Type B pancreatic cell (in vitro differentiated cells): ENCODE measurements at regions not wholly inside any gene's neighbourhood (a gene's known extent, or its start where the extent isn't known, plus 50 kb on each side); places are given as distances from the start of the nearest gene placed in this dataset.

ENCODE experiments used
- DNase-seq: peaks from one replicate; pipeline ENCODE4 v3.0.0; 2021; ENCODE audit warnings: mixed read lengths; ENCODE audit not compliant: unreplicated experiment; ENCODE audit errors: extremely low spot score
- H3K27ac Mint-ChIP-seq: 2 replicates; pipeline ENCODE4 v1.8.0; 2021; ENCODE audit warnings: mild to moderate bottlenecking, mixed read lengths
- H3K27me3 Mint-ChIP-seq: 2 replicates; pipeline ENCODE4 v1.8.0; 2021; ENCODE audit warnings: mixed read lengths
- H3K36me3 Mint-ChIP-seq: 2 replicates; pipeline ENCODE4 v1.8.0; 2021; ENCODE audit warnings: mixed read lengths
- H3K4me1 Mint-ChIP-seq: one replicate; pipeline ENCODE4 v1.8.0; 2021; ENCODE audit warnings: mixed read lengths; ENCODE audit not compliant: unreplicated experiment
- H3K4me3 Mint-ChIP-seq: 2 replicates; pipeline ENCODE4 v1.8.0; 2021; ENCODE audit warnings: mild to moderate bottlenecking, mixed read lengths
- H3K9me3 Mint-ChIP-seq: 2 replicates; pipeline ENCODE4 v1.8.0; 2021; ENCODE audit warnings: mixed read lengths
- TF ChIP-seq, protein P1 (sequence below): fragments of 200-600 bp; sonication (generic); conservative IDR thresholded peaks from 2 replicates; pipeline ENCODE4 v1.5.0; 2021; ENCODE audit warnings: antibody characterized with exemption, mild to moderate bottlenecking

- TF ChIP-seq, protein P1, sequence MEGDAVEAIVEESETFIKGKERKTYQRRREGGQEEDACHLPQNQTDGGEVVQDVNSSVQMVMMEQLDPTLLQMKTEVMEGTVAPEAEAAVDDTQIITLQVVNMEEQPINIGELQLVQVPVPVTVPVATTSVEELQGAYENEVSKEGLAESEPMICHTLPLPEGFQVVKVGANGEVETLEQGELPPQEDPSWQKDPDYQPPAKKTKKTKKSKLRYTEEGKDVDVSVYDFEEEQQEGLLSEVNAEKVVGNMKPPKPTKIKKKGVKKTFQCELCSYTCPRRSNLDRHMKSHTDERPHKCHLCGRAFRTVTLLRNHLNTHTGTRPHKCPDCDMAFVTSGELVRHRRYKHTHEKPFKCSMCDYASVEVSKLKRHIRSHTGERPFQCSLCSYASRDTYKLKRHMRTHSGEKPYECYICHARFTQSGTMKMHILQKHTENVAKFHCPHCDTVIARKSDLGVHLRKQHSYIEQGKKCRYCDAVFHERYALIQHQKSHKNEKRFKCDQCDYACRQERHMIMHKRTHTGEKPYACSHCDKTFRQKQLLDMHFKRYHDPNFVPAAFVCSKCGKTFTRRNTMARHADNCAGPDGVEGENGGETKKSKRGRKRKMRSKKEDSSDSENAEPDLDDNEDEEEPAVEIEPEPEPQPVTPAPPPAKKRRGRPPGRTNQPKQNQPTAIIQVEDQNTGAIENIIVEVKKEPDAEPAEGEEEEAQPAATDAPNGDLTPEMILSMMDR: no peak
- no peak for DNase-seq
- H3K9me3 Mint-ChIP-seq: peaks cover 4% of the 10 kb centered on the region
- no peaks in the 10 kb centered on the region for H3K36me3 Mint-ChIP-seq
- peaks cover 10% of the 10 kb centered on the region for H3K4me1 Mint-ChIP-seq
- H3K27ac Mint-ChIP-seq: no peak overlapping the region
- H3K27me3 Mint-ChIP-seq: peaks cover 12% of the 10 kb centered on the region
- H3K4me3 Mint-ChIP-seq: no peak overlapping the region
Measured at GRCh38 chr21:38944402-38944801, 138.7 kb downstream of the ETS2 start.

GRCh38 chr21:38942748-38943211 is 137.1 kb downstream of the ETS2 start:
- Mint-ChIP-seq H3K27ac (no peak overlapping the region), H3K4me1 (peaks cover 17% of the 10 kb centered on the region), H3K9me3 (peaks cover 4% of the 10 kb centered on the region), H3K4me3 (no peak overlapping the region), H3K36me3 (no peaks in the 10 kb centered on the region), H3K27me3 (peaks cover 9% of the 10 kb centered on the region)
- DNase-seq: no peak
- TF ChIP-seq, protein P1: no peak

- Mint-ChIP-seq H3K36me3 (no peaks in the 10 kb centered on the region), H3K4me3 (no peak overlapping the region), H3K27me3 (no peaks in the 10 kb centered on the region)
Measured at GRCh38 chr21:38938769-38939168, 133.0 kb downstream of the ETS2 start.

GRCh38 chr21:38938343-38938742 is 132.6 kb downstream of the ETS2 start:
- TF ChIP-seq, protein P1: no peak
- Mint-ChIP-seq H3K36me3 (no peaks in the 10 kb centered on the region), H3K27ac (no peak overlapping the region), H3K9me3 (peaks cover 4% of the 10 kb centered on the region), H3K4me3 (no peak overlapping the region), H3K27me3 (no peaks in the 10 kb centered on the region), H3K4me1 (peaks cover 7% of the 10 kb centered on the region)
- no peak for DNase-seq

More at GRCh38 chr21:38938769-38939168, 133.0 kb downstream of the ETS2 start:
- H3K4me1 Mint-ChIP-seq: peaks cover 7% of the 10 kb centered on the region
- DNase-seq: no peak
- no peak overlapping the region for H3K27ac Mint-ChIP-seq
- TF ChIP-seq, protein P1: no peak
- H3K9me3 Mint-ChIP-seq: peaks cover 4% of the 10 kb centered on the region

DNA sequence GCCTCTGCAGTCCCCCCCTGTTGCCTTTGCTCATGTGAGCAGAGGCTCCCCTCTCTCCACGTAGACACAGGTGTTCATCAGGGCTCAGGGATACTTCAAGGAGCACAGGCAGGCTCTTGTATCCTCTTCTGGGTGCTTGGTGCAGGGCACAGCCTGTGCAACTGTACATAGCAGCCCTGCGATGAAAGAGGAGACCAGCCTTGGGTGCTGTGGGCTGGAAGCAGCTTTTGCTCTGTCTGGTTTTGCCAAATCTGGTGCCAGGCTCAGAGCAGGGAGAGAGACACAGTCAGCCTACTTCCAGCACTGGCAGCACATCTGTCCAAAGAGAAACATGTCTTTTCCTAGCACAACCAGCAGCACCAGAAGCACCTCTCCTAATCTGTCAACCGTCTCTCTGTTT is 132.1 kb downstream of the ETS2 start:
- TF ChIP-seq, protein P1: no peak
- H3K36me3 Mint-ChIP-seq: no peaks in the 10 kb centered on the region
- no peak for DNase-seq
- H3K9me3 Mint-ChIP-seq: peaks cover 4% of the 10 kb centered on the region
- no peak overlapping the region for H3K4me3 Mint-ChIP-seq
- no peaks in the 10 kb centered on the region for H3K27me3 Mint-ChIP-seq
- peaks cover 7% of the 10 kb centered on the region for H3K4me1 Mint-ChIP-seq
- no peak overlapping the region for H3K27ac Mint-ChIP-seq

GRCh38 chr21:38937286-38937790 is 131.6 kb downstream of the ETS2 start:
- H3K4me1 Mint-ChIP-seq: peaks cover 7% of the 10 kb centered on the region
- no peak for DNase-seq
- peaks cover 4% of the 10 kb centered on the region for H3K9me3 Mint-ChIP-seq
- no peak overlapping the region for H3K27ac Mint-ChIP-seq
- no peak overlapping the region for H3K4me3 Mint-ChIP-seq
- H3K27me3 Mint-ChIP-seq: no peaks in the 10 kb centered on the region
- H3K36me3 Mint-ChIP-seq: no peaks in the 10 kb centered on the region
- TF ChIP-seq, protein P1: no peak
